GM12865 (cell line): ENCODE measurements at regions not wholly inside any gene's neighbourhood (a gene's known extent, or its start where the extent isn't known, plus 50 kb on each side); places are given as distances from the start of the nearest gene placed in this dataset.
"Not testable (repeated sequence)": the region's sequence is repeated elsewhere in the genome, so short reads cannot be mapped to it uniquely, and the experiment has no call there.

Source experiments
- DNase-seq: peaks from one replicate; pipeline ENCODE4 v3.0.0; 2010; ENCODE audit warnings: low read depth
- H3K4me3 ChIP-seq: 2 replicates; pipeline ENCODE4 v1.5.1; 2011; ENCODE audit warnings: mild to moderate bottlenecking, low read depth, low read length, control low read depth
- CTCF ChIP-seq: IDR thresholded peaks from 2 replicates; pipeline ENCODE4 v1.5.1; 2011; ENCODE audit warnings: low read length, control low read depth, low read depth, inconsistent platforms; ENCODE audit not compliant: insufficient read depth; ENCODE audit errors: missing control alignments

GRCh38 chr6:73929405-73929804 lies 233.4 kb downstream of the CD109 start:
- H3K4me3 ChIP-seq, result no peak overlapping the region
- no peak for TF ChIP-seq CTCF
- DNase-seq, result no peak

GRCh38 chr6:73927421-73927820 lies 231.4 kb downstream of the CD109 start:
- no peak overlapping the region for H3K4me3 ChIP-seq
- no peak for TF ChIP-seq CTCF
- no peak for DNase-seq

GRCh38 chr6:73925703-73926102 lies 229.7 kb downstream of the CD109 start:
- DNase-seq, result not testable (repeated sequence)

GRCh38 chr6:73923905-73924485 lies 228.0 kb downstream of the CD109 start:
- DNase-seq, result no peak
- no peak for TF ChIP-seq CTCF
- no peak overlapping the region for H3K4me3 ChIP-seq

More at GRCh38 chr6:73925703-73926102, 229.7 kb downstream of the CD109 start:
- not testable (repeated sequence) for H3K4me3 ChIP-seq

GRCh38 chr6:73903155-73903554 lies 207.2 kb downstream of the CD109 start:
- no peak for TF ChIP-seq CTCF
- no peak for DNase-seq
- H3K4me3 ChIP-seq, result no peak overlapping the region

- TF ChIP-seq CTCF, result no peak
- no peak for DNase-seq
- H3K4me3 ChIP-seq, result no peak overlapping the region
Observed at GRCh38 chr6:73901986-73902385, 206.0 kb downstream of the CD109 start.

GRCh38 chr6:73901311-73901710 lies 205.3 kb downstream of the CD109 start:
- DNase-seq, result no peak
- no peak overlapping the region for H3K4me3 ChIP-seq
- TF ChIP-seq CTCF, result no peak
